ENCODE measurements at regions not wholly inside any gene's neighbourhood (a gene's known extent, or its start where the extent isn't known, plus 50 kb on each side); places are given as distances from the start of the nearest gene placed in this dataset.
"Not testable (repeated sequence)": the region's sequence is repeated elsewhere in the genome, so short reads cannot be mapped to it uniquely, and the experiment has no call there.

DNA sequence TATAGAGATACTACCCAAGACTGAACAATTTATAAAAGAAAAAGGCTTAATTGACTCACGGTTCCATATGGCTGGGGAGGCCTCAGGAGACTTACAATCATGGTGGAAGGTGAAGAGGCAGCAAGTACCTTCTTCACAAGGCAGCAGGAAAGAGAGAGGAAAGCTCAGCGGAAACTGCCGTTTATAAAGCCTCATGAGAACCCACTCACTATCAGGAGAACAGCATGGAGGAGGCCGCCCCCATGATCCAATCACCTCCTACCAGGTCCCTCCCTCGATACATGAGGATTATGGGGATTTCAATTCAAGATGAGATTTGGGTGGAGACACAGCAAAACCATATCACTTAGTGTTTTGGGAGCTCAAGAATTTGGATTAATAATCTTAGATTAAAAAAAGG is 240.2 kb downstream of the UACA start:
- DNase-seq, result no peak

DNA sequence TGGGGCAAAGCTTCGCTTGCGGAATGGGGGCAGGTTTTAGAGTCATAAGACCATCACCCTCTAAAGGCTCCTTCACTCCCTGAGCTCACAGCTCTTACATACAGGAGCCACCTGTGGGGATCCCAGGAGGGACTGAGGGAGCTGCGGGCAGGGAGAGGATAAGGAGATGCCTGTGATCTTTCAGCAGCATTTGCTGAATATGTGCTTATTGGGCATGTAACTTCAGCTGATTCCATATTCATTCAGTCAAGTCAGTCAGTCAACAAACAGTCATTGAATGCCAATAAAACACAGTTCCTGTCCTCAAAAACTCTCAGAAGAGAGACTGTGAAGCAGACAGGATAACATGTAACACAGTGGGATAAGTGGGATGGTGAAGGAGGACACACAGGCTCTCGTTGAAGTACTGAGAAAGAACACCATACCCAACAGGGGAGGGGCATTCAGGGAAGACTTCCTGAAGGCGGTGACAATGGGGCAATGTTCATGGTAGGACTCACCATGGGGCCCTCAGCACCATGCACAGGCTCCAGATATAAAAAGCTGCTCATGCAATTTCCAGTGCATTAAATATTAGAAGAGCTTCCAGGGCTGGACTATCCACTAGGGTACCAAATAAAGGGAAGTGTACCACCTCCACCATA is 240.9 kb downstream of the UACA start:
- no peak for DNase-seq

DNA sequence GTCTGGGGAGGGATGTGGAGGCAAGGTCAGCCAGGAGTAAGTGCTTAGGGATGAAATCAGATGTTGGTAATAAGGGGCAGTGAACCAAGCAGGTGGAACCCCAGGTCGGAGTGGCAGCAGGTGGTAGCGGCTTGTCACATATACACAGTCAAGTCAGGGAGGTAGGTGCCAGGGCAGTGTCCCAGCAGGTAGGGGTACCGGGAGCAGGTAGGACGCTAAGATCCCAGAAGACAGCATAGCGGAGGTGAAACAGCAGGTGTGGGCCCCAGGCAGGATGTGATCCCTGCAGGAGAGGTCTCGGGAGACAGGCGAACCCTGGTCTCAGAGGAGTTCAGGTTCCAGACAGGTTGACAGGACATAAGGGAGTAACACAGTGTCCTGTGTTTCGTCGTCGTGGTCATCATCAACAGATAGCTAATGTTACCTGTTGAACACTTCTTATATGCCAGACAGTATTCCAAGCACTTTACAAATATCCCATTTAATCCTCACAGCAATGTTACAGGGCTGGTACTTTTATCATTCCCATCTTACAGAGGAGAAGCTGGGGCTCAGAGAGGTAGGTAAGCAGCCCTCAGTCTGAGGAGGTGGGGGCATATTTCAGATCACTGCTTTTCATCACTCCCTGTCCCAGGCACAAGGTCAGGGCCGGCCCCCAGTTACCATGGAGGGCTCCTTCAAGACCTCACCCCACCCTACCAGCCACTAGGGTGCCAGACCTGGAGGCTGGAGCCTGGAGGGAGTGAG is 241.6 kb downstream of the UACA start:
- no peak for DNase-seq

DNA sequence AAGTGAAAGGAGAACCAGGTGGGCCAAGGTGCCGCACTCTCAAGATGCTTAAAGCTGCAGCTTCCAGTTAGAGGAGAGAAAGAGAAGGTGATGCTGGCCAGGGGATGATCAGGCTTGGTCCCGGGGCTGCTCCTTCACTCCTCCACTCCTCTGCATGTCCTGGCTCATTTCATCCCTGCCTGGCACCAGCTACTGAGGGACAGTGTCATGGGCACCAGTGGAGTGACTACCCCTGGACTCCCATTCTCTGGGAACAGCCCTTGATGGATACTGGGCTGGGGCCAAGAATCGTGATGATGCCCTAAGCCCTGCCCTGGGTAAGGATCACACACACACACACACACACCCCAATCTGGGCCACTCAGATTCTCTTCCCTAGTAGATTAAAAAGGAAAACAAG is 243.7 kb downstream of the UACA start:
- no peak for DNase-seq

DNA sequence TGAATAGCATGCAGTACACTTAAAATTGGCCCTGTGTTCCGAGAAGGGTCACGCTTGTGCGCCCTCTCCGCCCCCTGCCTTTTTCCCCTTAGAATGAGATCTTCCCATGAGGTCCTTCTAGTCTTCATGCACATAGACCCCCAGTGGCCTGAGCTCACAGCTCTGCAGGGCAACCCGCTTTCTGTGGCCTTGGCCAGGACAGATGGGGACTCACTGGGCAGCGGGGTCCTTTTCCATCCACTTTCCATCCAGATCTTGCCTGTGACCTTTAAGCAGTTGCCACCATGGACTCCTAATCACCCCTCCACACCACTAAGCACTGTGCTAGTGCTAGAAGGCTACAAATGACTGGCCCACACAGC is 244.4 kb downstream of the UACA start:
- no peak for DNase-seq

DNA sequence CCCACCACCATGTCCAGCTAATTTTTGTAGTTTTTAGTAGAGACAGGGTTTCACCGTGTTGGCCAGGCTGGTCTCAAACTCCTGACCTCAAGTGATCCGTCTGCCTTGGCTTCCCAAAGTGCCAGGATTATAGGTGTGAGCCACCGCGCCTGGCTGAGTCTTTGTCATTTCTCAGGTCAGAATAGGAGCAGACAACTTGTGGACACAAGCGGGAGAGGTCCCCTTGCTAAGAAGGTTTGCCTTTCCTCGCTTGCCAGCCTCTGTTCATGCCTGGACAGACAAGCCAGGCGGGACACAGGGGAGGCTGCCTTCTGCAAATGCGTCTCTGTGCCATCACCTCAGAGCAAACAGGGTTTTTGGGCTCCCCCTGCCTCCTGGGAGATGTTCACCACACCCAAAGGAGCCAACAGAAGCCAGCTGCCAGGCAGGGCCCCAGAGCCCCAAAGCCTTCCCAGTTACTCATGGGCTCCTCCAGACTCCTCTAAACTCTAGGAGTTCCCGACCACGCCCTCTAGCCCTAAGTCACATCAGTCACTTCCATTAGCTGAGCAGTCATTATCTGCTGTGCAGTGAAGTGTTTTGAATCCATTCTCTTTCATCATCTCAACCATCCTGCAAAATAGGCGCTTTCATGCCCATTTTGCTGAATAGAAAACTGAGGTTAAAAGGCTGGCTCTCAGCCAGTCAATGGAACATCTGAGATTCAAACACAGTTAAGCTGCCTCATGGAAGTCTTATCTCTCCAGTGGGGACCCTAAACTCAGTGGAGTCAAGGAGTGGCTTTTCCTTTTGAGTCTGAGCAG is 245.0 kb downstream of the UACA start:
- no peak for DNase-seq

DNA sequence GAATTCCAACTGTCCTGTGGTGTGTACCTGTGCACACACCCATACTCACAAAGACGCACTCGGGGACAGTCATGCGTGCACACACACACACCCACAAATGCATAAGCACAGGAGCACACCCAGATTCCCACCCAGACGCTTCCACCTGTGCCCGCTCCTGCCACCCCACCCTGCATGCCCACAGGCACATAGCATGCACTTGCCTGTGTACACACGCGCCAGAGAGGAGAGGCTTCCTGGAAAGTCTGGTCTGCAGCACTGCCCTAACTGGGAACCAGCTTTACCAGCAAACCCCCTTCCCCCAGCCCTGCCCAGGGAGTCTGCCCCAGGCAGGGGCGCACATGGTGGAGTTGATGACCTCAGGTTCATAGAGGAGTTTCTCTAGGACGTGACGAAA is 246.2 kb downstream of the UACA start:
- no peak for DNase-seq

DNA sequence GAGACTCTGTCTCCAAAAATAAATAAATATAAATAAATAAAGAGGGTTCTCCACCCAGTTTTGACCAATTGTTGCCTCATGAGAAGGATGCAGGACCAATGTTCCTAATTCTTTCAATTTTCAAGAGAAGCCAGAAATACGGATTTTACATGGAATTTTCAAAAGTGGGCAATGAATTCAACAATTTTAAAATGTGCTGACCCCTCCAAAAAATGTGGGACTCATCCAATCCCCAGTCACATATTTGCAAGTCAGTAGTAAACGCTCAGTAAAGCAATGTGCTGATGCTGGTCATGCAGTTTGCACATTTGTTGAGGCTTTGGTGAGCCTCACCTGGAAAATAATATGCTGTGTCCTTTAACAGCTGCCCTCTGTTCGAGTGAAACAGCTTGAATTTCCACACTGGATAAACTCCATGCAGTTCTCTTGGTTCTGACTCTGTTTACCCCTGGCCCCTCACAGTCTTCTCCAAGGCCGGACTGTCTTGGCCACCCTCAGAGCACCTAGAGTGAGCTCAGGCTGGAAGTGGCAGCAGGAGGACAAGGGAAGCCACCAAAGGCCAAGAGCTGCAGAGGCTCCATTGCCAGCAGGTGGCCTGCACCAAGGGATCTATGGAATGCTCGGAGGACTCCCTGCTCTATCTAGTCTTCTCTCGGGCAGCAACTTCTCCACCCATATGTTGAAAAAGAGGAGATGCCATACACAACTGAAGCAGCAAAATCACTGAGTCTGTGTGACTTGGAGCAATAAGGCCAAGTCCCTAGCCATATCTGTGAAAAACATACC is 246.8 kb downstream of the UACA start:
- DNase-seq, result no peak

DNA sequence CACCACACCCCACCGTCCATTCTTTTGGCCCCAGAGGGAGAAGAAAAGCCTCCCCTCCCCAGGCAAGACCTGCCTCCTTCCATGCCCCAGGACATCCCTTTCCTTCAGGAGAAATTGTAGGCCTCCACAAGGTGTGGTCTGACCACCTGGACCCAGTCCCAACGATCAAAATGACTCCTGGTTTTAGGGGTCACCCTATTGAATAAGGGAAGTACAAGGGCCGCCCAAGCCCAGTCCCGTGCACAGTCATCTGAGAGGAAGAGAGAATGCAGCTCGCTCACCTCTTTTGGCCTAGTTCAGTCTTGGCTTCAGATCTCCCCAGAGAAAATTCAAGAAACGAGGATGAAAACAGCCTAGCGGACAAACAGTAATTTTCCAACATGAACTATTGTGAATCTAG is 249.1 kb downstream of the UACA start:
- DNase-seq, result no peak

DNA sequence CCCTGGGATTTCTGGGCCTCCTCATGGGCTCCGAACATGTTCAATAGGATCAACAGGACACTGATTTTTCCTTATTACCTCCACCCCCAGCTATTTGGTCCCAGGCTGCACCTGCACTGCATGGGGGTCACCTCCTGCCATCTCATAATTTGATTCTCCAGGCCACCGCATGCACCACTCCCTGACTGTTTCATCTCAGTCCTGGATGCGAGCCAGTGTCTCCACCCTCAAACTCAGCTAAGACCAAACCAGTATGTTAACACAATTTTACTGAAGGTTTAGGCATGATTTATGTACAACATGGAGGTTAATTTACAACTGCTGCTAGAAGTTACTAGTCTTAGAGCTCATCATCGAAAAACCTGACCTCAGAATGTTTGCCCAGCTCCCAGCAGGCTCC is 249.5 kb downstream of the UACA start:
- DNase-seq, result no peak

DNA sequence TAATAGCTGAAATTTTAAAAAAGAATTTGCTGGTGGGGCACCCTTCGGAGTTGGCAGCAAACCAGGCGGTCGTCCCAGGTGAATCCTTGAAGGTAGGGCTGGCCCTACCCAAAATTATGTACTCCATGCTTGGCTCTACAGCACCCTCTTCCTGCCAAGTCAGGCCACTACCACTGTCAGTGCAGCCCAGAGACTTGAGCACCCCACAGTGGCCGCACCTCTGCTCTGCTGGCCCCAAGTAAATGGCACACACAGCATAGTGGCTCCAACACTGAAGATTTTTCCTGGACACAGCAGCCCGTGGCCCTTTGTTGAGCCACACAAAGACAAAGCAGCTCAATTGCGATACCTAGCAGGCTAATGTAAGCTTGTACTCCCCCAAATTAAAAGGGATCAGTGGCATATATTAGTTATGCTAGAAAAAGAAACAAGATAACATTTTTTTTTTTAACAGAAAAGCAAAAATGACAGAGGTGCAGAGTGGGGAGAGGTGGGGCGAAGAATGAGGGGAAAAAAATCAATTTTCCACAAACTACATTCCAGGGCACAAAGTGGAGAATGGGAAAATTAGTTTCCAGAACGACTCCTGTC is 250.5 kb downstream of the UACA start:
- DNase-seq, result no peak

DNA sequence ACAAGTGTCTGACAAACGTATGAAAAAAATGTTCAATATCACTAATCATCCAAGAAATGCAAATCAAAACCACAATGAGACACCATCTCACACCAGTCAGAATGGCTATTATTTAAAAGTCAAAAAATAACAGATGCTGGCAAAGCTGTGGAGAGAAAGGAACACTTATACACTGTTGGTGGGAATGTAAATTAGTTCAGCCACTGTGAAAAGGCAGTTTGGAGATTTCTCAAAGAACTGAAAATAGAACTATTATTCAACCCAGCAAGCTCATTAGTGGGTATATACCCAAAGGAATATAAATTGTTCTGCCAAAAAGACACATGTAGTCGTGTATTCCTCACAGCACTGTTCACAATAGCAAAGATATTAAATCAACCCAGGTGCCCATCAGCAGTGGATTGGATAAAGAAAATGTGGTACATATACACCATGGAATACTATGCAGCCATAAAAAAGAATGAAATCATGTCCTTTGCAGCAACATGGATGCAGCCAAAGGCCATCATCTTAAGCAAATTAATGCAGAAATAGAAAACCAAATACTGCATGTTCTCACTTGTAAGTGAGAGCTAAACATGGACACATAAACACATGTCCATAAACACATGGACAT is 251.3 kb downstream of the UACA start:
- not testable (repeated sequence) for DNase-seq

DNA sequence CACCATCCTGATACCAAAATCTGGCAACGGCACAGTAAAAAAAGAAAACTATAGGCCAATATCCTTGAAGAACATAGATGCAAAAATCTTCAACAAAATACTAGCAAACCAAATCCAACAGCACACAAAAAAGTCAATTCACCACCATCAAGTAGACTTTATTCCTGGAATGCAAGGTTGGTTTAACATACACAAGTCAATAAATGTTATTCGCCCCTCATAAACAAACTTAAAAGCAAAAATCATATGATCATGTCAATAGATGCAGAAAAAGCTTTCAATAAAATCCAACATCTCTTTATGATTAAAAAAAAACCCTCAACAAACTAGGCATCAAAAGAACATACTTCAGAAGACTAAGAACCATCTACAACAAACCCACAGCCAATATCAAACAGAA is 252.9 kb downstream of the UACA start:
- no peak for DNase-seq

DNA sequence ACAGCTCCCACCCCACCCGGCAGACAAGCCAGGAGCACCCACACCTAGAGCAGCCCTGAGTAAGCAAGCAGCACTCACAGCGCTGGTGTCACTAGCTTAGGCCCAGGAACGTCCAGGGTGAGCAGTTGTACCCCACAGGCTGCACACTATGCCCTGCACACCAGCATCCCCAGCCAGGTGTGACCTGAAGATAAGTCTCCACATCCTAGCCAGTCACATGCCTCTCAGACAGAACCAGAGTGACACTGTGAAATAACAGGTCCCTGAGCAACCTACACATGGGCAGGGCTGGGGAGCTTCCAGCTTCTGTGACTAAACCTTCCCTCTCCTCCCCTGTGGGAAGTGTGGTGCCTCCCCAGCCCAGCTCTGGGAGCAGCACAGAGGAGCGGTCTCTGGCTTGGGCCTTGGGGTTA is 253.6 kb downstream of the UACA start:
- DNase-seq, result no peak

DNA sequence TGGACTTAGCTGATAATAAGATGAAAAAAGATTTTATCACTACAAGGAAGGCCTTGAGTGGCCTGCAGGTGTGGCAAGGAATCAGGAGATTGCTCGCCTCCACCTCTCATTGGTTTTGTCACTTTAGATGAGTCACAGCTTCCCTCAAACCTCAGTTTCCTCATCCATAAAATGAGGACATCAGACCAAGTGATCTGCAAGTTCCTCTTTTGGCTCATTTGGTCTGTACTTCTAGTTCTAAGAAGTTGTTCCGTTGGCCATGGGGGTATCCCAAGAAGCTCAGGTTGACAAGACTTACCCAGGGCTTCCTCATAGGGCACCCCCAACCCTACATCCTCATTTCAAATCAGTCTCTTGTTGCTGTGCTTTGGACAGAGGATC is 254.1 kb downstream of the UACA start:
- DNase-seq, result no peak

DNA sequence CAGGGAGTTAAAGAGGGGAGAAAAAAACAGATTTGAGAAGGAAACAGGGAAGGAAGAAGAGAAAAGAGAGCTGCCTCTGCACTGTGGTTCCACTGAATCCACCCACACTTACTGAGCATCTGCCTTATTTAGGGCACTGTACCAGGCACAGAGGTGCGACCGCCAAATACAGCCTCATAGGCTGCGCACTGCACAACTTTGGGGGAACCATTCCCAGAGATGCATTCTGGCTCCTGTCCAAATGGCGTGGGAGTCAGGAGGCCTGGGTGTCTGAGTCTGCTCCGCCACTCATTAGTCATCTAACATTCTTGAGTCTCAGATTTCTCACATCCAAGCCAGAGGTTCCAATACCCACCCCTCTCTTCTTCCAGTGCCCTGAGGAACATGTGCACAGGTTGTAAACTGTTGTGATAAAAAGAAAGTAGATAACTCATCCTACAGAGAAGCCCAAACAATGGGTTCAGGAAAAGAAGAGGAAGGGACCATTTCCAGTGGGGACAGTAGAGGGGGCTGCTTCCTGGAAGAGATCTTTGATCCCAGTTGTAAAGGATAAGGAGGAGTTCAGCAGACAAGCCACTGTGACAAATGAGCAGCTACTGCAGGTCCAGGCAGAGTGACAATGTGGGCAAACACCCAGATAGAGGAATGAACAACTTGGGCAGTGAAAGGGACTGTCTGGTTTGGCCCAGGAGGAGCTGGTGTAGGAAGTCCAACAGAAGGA is 254.6 kb downstream of the UACA start:
- no peak for DNase-seq

DNA sequence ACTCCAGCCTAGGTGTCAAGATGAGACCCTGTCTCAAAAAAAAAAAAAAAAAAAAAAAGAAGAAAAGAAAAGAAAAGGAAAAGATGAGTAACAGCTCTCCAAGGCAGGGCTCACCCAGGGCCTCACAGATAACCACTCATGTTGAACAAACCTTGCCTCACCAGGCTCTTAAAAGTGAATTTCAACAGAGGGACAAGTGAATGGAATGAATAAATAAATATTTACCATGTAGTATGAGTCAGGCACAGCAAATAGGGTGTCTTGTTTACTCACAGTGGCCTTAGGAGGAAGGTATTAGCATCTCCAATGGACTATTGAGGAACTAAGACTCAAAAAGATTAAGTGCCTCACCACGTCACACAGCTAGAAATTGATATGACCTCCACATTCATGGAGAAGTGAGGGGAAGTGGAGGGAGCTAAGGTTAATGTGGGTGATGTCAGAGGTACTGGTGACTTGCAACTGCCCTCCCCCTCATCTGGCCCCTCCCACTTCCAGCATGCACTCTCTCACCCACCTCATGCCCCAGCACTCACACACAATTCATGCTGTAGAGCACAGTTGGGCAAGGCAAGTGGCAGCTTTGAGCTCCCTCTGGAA is 255.5 kb downstream of the UACA start:
- DNase-seq, result no peak

DNA sequence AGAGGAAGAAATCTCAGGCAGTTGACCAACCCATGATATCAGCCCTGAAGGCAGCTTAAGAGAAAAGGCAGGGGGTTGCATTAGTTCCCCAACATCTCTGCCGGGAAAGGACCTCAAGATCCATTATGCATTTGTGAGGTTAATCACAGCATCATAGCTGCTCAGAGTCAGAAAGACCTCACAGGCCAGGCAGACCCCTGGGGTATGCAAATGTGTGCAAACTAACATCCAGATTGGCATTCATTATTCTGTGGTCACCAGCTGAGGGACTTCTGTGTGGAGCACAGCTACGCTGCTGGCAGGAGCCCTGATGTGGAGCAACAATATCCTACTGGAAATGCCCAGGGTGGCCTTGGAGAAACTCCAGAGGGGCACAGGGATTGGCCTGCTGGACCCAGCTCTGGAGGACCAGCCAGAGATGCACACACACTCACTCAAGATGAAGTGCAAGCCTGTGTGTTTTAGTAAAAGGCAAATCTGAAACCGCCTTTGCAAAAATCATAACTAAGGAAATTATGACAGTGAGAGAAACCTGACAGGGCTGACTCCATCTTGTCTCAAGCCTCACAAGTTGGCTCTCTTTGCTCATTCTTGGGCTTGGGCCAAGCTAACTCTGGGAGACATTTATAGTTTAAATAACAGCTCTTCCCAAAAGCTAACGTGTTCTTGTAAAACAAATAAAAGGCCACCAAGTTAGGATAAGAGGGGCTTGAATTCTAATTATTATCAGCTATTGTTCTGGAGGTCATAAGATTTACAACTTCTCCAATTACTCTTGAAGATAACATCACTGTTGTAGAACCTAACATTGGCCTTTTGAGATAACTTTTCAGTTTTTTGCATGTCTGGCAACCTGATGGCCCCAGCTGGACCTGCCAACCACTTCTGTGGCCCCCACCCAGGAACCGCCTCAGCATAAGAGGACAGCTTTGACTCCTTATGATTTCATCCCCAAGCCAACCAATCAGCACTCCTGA is 257.1 kb downstream of the UACA start:
- DNase-seq, result no peak

DNA sequence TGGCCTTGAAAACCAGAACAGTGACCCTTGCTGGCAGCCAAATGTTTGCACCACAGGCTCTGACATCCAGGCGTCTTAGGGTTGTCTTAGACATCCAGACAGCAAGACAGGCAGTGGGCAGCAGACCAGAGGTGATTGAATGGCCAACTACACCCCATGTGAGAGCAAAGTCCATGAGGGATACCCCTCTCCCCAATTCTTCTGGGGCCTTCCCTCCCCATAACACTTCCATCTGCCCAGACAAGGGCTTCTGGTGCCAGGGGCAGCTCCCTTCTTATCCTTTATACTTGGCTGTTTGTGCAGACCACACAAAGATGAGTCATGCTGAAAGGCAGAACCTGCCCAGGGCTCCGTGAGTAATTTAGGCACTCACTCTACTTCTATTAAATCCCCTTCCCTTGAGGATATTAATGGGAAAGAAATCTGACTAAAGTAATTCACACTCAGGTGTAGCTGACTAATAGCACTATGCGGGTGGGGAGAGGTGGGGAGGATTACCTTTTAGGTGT is 257.9 kb downstream of the UACA start:
- DNase-seq, result no peak

DNA sequence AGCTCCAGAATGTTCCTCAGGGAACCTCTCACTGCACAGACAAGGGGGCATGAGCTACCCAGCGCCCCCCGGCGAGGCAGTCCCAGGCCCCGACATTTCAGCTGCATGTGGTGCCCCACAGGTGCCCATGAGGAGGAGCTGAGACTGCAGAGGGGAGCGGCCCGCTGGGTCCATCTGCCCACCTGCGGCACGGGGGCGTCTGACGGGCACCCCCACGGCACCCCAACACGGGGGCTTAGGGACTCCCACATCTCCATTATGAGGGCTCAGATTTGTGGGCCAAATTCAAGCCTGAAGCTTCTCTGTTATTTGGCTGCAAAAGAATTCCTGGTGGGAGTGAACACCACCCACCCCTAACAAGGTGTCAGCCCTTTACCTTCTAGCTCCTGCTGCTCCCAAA is 258.4 kb downstream of the UACA start:
- no peak for DNase-seq

Data from hindlimb muscle (tissue), 1 donor.